HG03175 (cell line): ENCODE measurements at regions not wholly inside any gene's neighbourhood (a gene's known extent, or its start where the extent isn't known, plus 50 kb on each side); places are given as distances from the start of the nearest gene placed in this dataset.

Source experiments
- ATAC-seq: cut with Tn5 transposase; IDR thresholded peaks from one replicate; pipeline ENCODE4 v1.9.1; 2021; ENCODE audit warnings: mild to moderate bottlenecking, moderate library complexity; ENCODE audit not compliant: unreplicated experiment

- ATAC-seq: no peak
Observed at GRCh38 chr2:15762449-15762848, 170.8 kb downstream of the DDX1 start.

- no peak for ATAC-seq
Observed at GRCh38 chr2:15763106-15763821, 171.6 kb downstream of the DDX1 start.

GRCh38 chr2:15763822-15764682, 172.4 kb downstream of the DDX1 start:
- no peak for ATAC-seq

GRCh38 chr2:15764683-15765011, 173.0 kb downstream of the DDX1 start:
- ATAC-seq: no peak

GRCh38 chr2:15765211-15765610, 173.5 kb downstream of the DDX1 start:
- ATAC-seq: no peak

- ATAC-seq: no peak
Observed at GRCh38 chr2:15765686-15766302, 174.1 kb downstream of the DDX1 start.

GRCh38 chr2:15766303-15766861, 174.0 kb upstream of the MYCN start:
- no peak for ATAC-seq

- ATAC-seq: no peak
Observed at GRCh38 chr2:15766911-15767597, 173.3 kb upstream of the MYCN start.

GRCh38 chr2:15767679-15768078, 172.7 kb upstream of the MYCN start:
- ATAC-seq: no peak

- ATAC-seq: no peak
Observed at GRCh38 chr2:15768142-15768541, 172.2 kb upstream of the MYCN start.

GRCh38 chr2:15768615-15769014, 171.7 kb upstream of the MYCN start:
- ATAC-seq: no peak

- no peak for ATAC-seq
Observed at GRCh38 chr2:15769235-15769634, 171.1 kb upstream of the MYCN start.

GRCh38 chr2:15769676-15770547, 170.4 kb upstream of the MYCN start:
- no peak for ATAC-seq

- no peak for ATAC-seq
Observed at GRCh38 chr2:15770606-15771005, 169.7 kb upstream of the MYCN start.

- no peak for ATAC-seq
Observed at GRCh38 chr2:15771124-15771523, 169.2 kb upstream of the MYCN start.

GRCh38 chr2:15772086-15772595, 168.2 kb upstream of the MYCN start:
- ATAC-seq: no peak

GRCh38 chr2:15772681-15773080, 167.7 kb upstream of the MYCN start:
- no peak for ATAC-seq

GRCh38 chr2:15773204-15773603, 167.1 kb upstream of the MYCN start:
- ATAC-seq: no peak

GRCh38 chr2:15773846-15774245, 166.5 kb upstream of the MYCN start:
- no peak for ATAC-seq
